GM23338 (cell line): ENCODE measurements at regions not wholly inside any gene's neighbourhood (a gene's known extent, or its start where the extent isn't known, plus 50 kb on each side); places are given as distances from the start of the nearest gene placed in this dataset.

Source experiments
- EZH2phosphoT487 ChIP-seq: fragments of 200-600 bp; sonication (generic); IDR thresholded peaks from one replicate; pipeline ENCODE4 v1.8.1; 2018; ENCODE audit warnings: antibody characterized with exemption; ENCODE audit not compliant: unreplicated experiment
- POLR2AphosphoS5 ChIP-seq: IDR thresholded peaks from 2 replicates; pipeline ENCODE4 v1.6.1; 2016; ENCODE audit warnings: antibody characterized with exemption, low read depth
- STAT1 ChIP-seq: IDR thresholded peaks from one replicate; pipeline ENCODE4 v1.6.1; 2016; ENCODE audit warnings: antibody characterized with exemption; ENCODE audit not compliant: unreplicated experiment
- ZNF114 ChIP-seq: fragments of 250-450 bp; sonication (Bioruptor Pico); IDR thresholded peaks from 2 replicates; pipeline ENCODE4 v1.5.0; 2020; ENCODE audit warnings: mild to moderate bottlenecking, moderate library complexity
- TF ChIP-seq, protein P1 (sequence below), 2 experiments: fragments of 200-600 bp in 1 of 2; sonication (generic) in 1 of 2; conservative IDR thresholded peaks; 2 replicates each; pipeline versions ENCODE4 v1.5.1 to v1.6.1; 2016 to 2017; ENCODE audit warnings: antibody characterized with exemption in 2 of 2, low read depth in 2 of 2, mild to moderate bottlenecking in 2 of 2, moderate library complexity in 1 of 2

DNA sequence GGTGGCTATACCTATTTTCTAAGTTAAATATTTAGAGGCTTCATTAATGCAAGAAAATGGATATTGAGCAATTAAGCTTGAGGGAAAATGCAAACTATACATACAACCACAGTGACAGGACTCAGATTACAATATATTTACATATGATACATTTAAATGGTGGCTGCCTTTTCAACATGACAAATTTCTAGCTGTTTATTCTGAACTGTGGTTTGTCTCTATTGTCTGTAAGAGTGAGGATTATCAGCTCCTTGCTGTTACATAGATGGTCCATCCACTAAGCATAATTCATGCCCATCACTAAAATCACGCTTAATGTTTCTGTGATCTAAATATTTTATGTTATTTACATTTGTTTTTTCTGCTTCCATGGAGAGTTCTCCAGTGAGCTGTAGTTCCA is 81.1 kb upstream of the SGCD start:
- TF ChIP-seq, protein P1, sequence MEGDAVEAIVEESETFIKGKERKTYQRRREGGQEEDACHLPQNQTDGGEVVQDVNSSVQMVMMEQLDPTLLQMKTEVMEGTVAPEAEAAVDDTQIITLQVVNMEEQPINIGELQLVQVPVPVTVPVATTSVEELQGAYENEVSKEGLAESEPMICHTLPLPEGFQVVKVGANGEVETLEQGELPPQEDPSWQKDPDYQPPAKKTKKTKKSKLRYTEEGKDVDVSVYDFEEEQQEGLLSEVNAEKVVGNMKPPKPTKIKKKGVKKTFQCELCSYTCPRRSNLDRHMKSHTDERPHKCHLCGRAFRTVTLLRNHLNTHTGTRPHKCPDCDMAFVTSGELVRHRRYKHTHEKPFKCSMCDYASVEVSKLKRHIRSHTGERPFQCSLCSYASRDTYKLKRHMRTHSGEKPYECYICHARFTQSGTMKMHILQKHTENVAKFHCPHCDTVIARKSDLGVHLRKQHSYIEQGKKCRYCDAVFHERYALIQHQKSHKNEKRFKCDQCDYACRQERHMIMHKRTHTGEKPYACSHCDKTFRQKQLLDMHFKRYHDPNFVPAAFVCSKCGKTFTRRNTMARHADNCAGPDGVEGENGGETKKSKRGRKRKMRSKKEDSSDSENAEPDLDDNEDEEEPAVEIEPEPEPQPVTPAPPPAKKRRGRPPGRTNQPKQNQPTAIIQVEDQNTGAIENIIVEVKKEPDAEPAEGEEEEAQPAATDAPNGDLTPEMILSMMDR (conservative IDR thresholded peaks at IDR 0.05; ENCODE audit: low read depth in 2 of 2), result no peak
- TF ChIP-seq POLR2AphosphoS5 (no peak), ZNF114 (no peak), EZH2phosphoT487 (no peak), STAT1 (no peak)
